ENCODE measurements at regions not wholly inside any gene's neighbourhood (a gene's known extent, or its start where the extent isn't known, plus 50 kb on each side); places are given as distances from the start of the nearest gene placed in this dataset.
"Not testable (repeated sequence)": the region's sequence is repeated elsewhere in the genome, so short reads cannot be mapped to it uniquely, and the experiment has no call there.

DNA sequence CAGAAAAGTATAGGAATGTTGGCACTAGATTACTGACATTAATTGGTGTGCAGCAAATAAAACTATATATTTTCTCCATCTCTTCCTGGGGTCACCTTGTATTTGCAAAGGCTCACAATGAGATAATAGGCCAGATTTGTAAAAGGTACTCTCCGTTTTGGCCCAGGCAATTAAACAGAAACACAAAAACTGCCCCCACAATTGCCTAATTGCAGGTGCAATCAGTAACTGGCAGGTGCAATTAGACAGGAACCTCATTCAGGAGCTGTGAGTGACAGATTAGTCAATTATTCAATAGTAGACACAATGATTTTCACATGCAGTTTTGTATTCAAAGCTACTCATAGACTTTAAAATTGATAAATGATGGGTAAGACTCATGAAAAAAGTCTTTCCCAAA is 451.4 kb upstream of the ID2 start:
- no peak for DNase-seq

DNA sequence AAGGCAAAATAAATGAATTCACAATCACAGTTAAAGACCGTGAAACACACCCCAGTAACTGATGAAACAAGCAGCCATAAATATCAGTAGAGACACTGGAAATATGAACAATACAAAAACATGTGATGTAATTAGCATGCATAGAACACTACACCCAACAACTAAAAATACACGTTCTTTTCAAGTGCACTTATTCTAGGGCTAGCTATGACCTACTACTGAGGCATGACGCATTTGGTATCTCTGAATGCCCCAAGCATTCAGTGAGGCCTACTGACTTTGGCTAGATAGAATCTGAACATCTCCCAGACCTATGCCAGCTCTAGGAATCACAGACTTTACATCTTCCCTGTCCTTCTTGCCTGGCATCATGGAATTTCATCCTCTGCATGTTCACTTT is 450.0 kb upstream of the ID2 start:
- DNase-seq = no peak

DNA sequence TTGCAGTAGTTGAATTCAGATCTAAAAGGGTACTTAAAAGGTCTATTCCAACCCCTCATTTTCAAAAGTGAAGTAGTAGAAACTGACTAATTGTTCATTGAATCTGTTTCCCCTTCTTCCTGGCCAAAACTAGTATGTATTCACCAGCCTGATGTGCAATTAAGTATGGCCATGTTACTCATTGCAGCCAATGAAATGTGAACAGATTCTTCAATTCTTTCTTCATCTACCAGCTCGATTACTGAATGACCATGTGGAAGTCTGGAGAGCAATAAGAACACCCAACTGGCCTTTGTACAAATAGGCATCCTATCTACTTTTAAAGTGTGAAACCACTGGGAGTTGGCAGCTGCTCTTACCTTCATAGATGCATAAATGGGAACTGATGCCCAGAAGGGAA is 449.0 kb upstream of the ID2 start:
- no peak for DNase-seq

DNA sequence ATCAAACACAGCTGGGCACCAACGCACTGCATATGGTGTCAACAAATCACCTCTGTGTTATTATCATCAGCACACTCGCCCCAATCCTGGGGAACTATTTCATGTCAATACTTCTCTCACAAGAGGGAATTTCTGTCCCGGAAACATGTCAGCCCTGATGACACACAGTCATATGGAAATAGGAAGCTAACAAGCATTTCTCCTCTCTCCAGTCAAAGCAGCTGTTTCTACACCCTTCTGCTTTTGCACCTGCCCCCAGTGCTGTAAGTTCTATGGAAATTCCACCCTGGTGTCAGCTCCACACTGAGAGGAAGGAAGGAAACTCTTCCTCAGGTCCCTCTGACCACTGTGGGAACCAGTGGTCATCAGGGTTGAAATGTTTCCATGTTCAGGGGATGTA is 447.6 kb upstream of the ID2 start:
- DNase-seq = no peak

DNA sequence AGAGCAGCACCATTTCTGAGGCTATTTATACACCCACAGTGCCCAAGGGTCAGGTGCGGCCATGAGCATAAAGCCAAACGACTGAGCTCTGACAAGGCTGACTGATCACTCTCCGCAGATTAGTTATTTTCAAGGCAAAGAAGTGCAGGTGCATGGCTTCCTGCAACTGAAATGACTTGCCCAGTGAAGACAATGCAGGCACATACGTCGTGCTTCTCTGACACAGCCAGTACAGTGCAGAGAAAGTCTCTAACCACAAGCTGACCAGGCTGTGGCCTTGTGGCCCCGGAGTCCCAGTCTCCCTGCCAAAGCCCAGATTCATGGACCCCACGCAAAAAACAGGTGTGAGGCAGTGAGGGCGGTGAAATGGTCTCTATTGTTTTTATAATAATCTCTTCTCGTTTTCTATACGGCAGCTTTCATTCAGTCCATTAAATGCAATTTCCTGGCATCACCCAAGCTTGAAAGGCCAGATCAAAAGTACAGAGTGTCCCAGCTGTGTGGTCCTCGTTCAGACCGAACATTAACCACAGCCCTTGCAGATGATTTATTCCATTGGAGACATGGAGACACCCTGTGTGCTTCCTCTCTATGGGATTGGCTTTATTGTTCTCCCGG is 447.0 kb upstream of the ID2 start:
- DNase-seq = no peak

DNA sequence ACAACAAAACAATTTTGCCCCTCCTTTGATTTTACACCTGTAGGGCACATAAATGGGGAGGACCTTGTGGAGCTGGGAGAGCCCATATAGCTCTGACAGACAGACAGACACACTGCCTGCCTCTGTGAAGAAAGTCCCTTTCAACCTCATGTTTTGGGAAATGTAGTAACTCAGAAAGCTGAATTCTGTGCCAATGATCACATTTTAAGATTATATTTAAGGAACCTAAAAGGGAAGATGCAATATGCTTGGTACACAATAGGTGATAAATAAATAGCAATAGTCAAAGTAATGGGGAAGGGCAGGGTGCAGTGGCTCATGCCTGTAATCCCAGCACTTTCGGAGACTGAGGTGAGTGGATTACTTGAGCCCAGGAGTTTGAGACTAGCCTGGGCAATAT is 446.4 kb upstream of the ID2 start:
- DNase-seq = no peak

DNA sequence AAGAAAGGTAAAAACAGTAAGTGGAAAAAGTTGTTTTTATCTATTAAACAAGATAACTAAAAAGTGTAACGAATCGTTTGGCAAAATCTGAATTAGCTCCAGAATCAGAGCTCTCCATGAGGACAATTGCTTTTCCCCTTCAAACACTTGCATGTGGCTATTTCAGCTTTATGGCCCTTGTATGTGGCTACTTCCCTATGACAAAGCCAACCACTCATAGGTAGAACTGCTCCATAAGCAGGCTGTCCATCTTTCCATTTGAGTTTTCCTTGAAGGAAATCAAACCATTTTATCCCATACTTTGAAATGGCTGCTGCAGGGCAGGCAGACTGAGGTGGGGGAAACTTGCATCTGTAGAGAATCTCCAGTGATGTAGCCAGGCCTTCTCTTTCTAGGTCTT is 445.5 kb upstream of the ID2 start:
- DNase-seq = no peak

DNA sequence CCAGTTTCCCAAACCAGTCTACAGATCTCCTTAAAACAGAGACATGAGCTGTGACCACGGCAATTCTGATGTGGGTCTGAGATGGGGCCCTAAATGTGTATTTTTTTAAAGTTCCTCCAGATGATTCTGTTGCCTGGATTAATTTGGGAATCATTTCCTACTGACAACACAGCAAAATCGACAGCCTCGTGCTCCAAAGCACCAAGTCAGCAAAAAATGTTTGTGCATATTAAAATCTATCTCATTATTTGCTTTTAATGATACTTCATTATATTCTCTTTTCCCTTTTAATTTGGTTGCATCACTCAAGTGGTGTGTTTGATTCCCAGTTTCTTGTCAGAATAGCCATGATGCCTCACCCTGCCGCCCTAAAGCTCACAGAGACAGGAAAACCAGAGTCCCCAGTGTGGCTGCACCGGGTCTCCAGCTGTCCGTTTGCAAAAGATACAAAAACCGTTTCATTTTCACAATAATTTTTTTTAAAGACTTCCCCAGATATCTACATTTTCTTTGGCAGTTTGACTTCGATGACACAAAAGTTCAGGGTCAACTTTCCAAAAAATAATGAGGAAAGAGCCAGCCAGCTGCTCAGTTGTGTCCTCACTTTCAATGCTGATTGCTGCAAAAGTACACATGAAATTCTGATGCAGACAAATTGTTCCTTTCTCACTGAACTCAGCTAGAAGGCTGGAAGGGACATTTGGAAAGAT is 443.2 kb upstream of the ID2 start:
- DNase-seq = no peak

DNA sequence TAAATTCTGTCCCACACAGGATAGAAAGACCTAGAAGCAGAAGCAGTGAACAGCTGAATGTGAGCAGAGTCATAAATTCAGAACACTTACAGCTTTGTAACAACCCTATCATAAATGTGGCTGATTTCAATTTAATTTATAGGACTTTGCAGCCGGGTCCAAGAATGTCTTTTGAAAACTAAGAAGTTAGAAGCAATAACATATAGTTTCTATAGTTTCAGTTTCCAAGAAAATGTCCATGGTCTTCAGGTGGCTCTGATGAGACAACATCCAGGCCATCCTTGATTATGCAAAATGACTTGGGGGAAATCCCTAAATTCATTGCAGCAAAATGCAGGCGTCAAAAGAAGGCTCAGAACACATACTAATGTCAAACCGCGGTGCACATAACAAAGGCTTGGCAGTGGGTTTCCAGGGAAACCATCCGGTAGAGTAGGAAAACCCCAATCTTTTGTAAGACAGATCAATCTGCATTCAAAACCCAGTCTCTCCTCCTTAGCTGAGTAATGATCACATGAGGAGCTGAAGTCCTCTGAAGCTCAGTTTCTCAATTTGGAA is 442.2 kb upstream of the ID2 start:
- no peak for DNase-seq

DNA sequence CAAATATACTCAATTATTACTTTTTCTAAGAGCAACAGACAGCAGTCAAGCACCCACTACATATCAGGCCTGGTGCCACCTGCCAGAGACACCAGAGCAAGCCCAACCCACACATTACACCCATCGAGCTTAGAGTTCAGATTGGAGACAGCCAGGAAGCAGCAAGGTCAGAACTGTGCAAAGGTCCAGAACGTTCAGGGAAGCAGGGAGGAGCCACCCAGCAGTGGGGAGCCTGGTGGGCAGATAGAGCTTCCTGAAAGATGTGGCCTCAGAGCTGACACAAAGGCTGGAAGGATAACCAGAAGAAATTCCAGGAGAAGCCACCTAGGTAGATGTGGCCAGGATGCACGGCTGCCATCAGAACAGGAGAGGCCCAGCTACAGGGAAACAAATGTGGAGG is 440.5 kb upstream of the ID2 start:
- no peak for DNase-seq

DNA sequence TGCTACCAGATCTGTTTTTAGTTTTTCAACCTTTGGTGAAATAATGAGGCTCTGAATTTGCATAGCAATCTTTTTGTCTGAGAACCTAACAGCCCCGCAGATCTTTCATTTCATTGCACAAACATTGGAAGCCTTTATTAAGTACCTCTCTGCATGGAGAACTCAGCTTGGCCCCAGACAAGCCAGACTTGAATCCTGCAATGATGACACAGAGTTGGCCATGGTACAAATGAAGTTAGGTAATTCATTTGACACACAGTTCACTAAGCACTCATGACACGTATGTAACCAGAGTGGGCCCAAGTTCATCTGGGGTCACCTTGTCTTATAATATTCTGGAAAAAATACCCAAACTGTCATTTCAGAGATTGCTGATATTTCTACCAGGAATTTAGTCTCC is 439.1 kb upstream of the ID2 start:
- DNase-seq = no peak

DNA sequence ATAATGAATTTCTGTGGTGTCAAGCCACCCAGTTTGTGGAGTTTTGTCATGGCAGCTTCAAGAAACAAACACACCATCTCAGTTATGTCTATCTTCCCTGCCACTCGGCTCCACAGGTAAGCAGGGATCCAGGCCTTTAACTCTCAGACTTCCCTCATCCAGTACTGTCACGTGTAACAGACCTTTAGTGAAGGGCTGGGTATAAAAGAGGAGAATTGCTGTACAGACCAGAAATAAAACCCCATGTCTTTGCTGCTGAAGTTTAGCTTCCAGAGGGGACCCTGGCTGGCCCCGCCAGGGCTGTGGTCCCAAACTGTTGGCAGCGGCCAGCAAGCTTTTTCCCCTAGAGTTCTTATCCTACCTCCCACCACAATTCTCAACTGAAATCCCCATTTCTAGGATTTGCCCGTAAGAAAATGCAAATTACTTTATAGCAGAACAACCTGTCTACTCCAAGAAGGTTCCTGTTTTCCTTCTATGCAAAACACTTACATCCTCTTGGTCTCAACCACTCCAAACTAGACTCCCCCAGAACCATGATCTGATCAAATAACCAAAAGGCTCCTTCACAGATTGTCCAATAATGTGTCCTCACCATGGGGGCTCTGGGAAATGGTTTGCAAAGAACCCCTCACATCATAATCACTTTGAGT is 438.0 kb upstream of the ID2 start:
- no peak for DNase-seq

DNA sequence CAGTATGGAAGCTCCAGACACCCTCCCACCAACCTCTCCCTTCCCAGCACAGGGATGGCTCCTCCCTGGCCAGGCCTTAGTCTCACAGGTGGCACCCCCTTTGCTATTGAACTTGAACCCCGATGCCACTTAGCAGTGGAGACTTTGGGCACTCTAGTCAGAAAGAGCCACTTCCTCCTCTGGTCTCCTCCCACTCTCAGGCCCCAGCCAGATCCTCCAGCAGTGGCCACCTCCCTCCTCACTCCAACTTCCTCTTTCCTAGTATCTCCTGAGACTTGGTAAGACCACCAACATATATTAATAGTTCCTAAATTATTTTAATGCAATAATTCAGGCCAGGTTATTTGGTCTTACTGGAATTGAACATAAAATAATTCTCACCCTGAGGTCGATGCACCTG is 437.2 kb upstream of the ID2 start:
- no peak for DNase-seq

DNA sequence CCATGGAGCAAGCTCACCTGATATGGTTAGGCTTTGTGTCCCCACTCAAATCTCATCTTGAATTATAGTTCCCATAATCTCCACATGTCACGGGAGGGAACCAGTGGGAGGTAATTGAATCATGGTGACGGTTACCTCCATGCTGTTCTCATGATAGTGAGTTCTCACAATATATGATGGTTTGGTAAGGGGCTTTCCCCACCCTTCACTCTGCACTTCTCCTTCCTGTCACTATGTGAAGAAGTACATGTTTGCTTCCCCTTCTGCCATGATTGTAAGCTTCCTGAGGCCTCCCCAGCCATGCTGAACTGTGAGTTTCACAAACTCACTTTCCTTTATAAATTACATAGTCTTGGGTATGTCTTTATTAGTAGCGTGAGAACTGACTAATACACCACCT is 435.7 kb upstream of the ID2 start:
- DNase-seq = no peak

DNA sequence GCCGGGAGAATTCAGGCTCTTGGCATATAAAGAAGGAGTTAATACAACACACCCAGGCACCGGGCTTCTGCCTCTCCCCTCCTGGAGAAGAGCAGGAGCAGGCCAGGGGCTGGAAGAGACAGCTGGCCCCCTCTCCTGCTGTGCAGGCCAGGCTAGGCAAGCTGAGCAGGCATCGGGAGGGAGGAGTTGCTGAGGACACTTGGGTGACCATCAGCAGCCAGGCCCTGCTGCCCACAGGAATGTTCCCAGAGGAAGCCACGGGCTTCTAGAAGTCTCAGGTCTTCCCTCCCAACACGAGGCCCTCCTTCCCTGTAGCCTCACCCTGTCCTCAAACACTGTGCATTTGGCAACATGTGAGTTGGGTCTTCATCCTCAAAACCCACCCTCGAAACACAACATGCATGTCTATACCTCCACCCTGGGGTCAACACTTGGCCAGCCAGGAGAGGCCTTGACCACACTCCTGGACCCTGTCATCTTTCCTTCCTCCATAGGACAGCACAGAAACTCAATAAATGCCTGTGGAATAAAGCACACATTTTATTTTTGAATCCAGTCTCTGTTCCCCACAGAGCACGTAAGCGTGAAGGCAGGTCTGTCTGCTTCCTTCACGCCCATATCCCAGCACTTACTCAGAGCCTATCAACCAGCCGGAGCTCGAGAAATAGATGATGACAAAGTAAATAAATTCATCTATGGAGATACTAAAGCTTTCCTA is 433.8 kb upstream of the ID2 start:
- DNase-seq = no peak

DNA sequence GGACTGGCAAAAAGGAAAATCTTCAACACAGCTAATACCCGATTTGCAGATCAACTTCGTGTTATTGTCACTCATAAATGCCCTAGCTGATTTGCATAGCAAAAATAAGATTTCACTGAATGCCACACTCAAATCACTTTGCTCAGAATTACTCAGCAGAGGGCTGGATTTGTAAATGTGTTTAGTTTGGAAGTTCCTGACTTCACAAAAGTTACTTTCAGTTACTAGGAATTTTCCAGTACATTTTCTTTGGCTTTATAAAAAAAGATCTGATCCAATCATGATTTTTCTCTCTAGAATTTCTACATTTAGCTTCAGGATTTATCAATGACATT is 433.3 kb upstream of the ID2 start:
- no peak for DNase-seq

DNA sequence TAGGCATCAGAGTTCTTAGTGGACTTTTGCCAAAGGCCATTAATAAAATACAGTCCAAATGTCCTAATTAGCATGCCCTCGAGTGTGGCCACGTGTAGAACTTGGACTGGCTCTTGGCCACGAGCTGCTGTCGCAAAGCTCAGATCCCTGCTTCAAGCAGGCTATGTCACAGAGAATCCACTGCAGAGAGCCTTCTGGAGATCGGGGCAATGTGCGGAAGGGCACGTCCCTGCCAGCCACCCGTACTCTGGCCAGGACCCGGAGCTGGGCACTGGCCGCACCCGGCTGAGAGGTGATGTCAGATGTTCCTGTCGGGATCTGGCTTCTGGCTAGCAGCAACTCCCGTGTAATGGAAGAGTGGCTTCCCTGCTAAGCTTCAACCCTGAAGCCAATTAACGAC is 432.7 kb upstream of the ID2 start:
- DNase-seq = no peak

DNA sequence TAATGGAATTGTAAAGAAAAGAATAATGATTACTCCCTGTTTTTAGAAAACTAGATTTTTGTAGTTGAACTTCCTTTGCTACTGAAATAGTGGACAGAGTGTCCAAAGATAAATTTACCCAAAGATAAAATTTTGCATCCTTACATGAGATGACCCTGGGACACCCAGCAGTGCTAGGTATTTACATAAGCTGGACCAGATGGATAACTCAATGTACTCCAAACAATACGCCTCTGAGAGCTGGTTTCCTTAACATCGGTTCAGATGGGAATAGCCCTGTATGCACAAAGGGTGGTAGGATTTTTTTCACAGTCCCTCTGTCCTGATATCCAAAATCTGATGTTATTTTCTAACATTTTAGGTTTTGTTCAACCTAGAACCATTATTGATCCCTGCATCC is 432.1 kb upstream of the ID2 start:
- no peak for DNase-seq

DNA sequence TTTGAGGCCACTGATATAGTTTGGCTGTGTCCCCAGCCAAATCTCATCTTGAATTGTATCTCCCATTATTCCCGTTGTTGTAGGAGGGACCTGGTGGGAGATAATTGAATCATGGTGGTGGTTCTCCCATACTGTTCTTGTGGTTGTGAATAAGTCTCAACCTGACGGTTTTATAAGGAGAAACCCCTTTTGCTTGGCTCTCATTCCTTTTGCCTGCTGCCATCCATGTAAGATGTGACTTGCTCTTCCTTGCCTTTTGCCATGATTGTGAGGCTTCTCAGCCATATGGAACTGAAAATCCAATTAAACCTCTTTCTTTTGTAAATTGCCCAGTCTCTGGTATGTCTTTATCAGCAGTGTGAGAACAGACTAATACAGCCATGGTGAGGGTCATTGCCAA is 431.6 kb upstream of the ID2 start:
- DNase-seq = not testable (repeated sequence)

DNA sequence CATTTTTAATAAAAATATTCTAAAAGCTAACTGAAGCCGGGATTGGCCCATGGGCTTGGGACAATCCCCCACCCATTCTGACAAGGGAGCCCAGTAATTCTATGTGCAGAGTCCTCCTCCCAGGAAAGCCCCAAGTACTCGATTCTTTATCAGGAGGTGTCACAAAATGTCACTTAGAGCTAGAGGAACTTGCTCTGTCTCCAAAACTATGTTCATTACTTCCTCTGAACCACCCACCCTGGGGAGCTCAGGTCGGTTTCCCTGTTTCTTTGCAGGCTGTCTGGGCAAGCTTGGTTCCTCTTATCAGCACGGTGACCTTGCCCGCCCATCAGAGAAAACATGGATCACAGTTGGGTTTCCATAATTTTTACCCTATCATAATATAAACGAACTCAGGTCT is 430.6 kb upstream of the ID2 start:
- no peak for DNase-seq

DNA sequence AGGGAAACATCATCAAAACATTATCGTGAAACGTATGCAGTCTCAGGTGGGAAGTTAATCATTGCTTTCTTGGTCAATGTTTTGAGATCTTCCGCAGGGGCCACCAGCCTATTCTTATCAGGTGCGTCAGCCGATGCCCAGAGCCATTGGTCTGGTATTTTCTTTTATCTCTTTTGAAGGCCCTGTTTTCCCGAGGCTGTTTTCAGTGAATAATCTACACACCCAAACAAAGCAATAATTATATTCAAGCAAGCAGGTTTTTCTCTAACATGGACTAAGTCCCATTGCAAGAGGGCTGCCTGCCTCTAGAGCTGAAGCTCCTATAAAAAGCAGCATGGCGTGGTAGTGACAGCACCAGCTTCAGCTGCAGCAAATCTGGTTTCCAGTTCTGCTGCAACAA is 430.0 kb upstream of the ID2 start:
- DNase-seq = no peak

DNA sequence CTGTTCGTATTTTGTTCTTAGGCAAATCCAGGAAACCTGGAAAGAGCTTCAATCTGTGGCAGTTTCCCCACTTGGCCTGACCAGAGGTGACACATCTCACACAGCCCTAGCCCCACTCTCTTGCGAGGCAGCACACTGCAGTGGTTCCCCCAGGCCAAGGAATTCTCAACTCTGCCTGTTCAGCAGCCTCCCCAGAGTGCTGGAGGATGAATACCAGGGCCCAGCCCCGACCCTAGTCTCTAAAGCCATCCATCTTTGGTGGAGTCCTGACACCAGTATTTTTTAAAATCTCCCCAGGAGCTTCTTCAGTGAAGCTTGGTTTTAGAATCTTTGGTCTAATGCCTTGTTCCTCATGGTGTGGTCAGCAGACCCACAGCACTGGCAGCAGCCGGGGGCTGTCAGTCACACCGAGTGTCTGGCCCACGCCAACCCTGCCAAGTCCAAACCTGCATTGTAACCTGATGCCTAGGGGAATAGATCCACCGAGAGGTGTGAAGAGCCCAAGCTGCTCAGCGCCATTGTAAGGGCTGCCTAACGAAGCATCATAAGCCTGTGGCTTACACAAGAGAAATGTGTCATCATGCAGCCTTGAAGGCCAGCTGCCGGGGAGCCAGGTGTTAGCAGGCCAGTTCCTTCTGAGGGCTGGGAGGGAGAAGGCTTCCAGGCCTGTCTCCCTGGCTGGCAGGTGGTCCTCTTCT is 428.7 kb upstream of the ID2 start:
- no peak for DNase-seq

DNA sequence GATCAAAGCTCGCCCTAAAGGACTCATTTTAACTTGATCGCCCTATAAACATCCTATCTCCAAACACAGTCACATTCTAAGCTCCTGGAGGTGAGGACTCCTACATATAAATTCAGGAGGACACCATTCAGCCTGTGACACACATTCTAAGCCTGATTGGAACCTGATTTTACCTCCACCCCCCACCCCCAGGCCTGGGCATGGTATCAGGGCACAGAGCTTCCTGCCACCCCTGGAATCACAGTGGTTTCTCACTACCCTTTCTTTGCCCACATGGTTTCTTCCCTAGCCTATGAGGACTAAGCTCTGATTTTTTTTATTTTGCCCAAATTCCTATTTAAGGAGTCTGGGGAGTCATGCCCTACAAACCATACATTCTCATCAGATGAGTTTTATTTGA is 428.1 kb upstream of the ID2 start:
- no peak for DNase-seq

All from activated CD4-positive, alpha-beta T cell treated with anti-CD3 and anti-CD28 coated beads, Interleukin-2, amount 50 U/mL, for 1 hour (primary cell).